ENCODE measurements at regions not wholly inside any gene's neighbourhood (a gene's known extent, or its start where the extent isn't known, plus 50 kb on each side); places are given as distances from the start of the nearest gene placed in this dataset.
"Not testable (repeated sequence)": the region's sequence is repeated elsewhere in the genome, so short reads cannot be mapped to it uniquely, and the experiment has no call there.

GRCh38 chr2:153657651-153658050 is 179.1 kb upstream of the RPRM start:
- no peak for DNase-seq (ENCODE audit: extremely low spot score)
- Histone ChIP-seq H3K27ac (ENCODE audit: low read depth) (no peak overlapping the region), H3K4me3 (ENCODE audit: low read depth, low read length) (no peak overlapping the region), H3K4me1 (ENCODE audit: insufficient read depth) (no peaks in the 10 kb centered on the region), H3K36me3 (ENCODE audit: insufficient read depth) (no peaks in the 10 kb centered on the region)
- 89% methylated on average over 1 of the region's 1 CpG for WGBS

GRCh38 chr2:153661801-153662200 is 183.2 kb upstream of the RPRM start:
- no peak for DNase-seq (ENCODE audit: extremely low spot score)
- H3K4me1 ChIP-seq (ENCODE audit: insufficient read depth): no peaks in the 10 kb centered on the region
- H3K4me3 ChIP-seq (ENCODE audit: low read depth, low read length): no peak overlapping the region
- no peaks in the 10 kb centered on the region for H3K36me3 ChIP-seq (ENCODE audit: insufficient read depth)
- 84% methylated on average over 3 of the region's 3 CpGs for WGBS
- H3K27ac ChIP-seq (ENCODE audit: low read depth): no peak overlapping the region

GRCh38 chr2:153663371-153663770 is 184.8 kb upstream of the RPRM start:
- H3K4me1 ChIP-seq (ENCODE audit: insufficient read depth): no peaks in the 10 kb centered on the region
- H3K27ac ChIP-seq (ENCODE audit: low read depth): no peak overlapping the region
- 54% methylated on average over 2 of the region's 2 CpGs for WGBS
- H3K36me3 ChIP-seq (ENCODE audit: insufficient read depth): no peaks in the 10 kb centered on the region
- no peak overlapping the region for H3K4me3 ChIP-seq (ENCODE audit: low read depth, low read length)
- no peak for DNase-seq (ENCODE audit: extremely low spot score)

GRCh38 chr2:153664009-153664408 is 185.4 kb upstream of the RPRM start:
- not testable (repeated sequence) for H3K36me3 ChIP-seq (ENCODE audit: insufficient read depth); H3K27ac ChIP-seq (ENCODE audit: low read depth); H3K4me1 ChIP-seq (ENCODE audit: insufficient read depth); H3K4me3 ChIP-seq (ENCODE audit: low read depth, low read length); DNase-seq (ENCODE audit: extremely low spot score)
- WGBS: 76% methylated on average over 5 of the region's 5 CpGs

GRCh38 chr2:153667475-153667874 is 188.9 kb upstream of the RPRM start:
- Histone ChIP-seq H3K4me1 (ENCODE audit: insufficient read depth) (no peaks in the 10 kb centered on the region), H3K4me3 (ENCODE audit: low read depth, low read length) (no peak overlapping the region), H3K27ac (ENCODE audit: low read depth) (no peak overlapping the region), H3K36me3 (ENCODE audit: insufficient read depth) (no peaks in the 10 kb centered on the region)
- 90% methylated on average over 2 of the region's 2 CpGs for WGBS
- DNase-seq (ENCODE audit: extremely low spot score): no peak

- WGBS: 66% methylated on average over 2 of the region's 2 CpGs
- Histone ChIP-seq H3K36me3 (ENCODE audit: insufficient read depth) (no peaks in the 10 kb centered on the region), H3K4me3 (ENCODE audit: low read depth, low read length) (no peak overlapping the region), H3K27ac (ENCODE audit: low read depth) (no peak overlapping the region), H3K4me1 (ENCODE audit: insufficient read depth) (no peaks in the 10 kb centered on the region)
- no peak for DNase-seq (ENCODE audit: extremely low spot score)
These were observed 190.4 kb upstream of the RPRM start for GRCh38 chr2:153668923-153669322.

- WGBS: 86% methylated on average over 6 of the region's 6 CpGs
These were observed 161.6 kb upstream of the GALNT13 start for GRCh38 chr2:153710128-153710527.

GRCh38 chr2:153715218-153715850 is 156.4 kb upstream of the GALNT13 start:
- Histone ChIP-seq H3K27ac (ENCODE audit: low read depth) (no peak overlapping the region), H3K4me1 (ENCODE audit: insufficient read depth) (no peaks in the 10 kb centered on the region), H3K36me3 (ENCODE audit: insufficient read depth) (no peaks in the 10 kb centered on the region), H3K4me3 (ENCODE audit: low read depth, low read length) (no peak overlapping the region)
- 38% methylated on average over 2 of the region's 2 CpGs for WGBS
- DNase-seq (ENCODE audit: extremely low spot score): no peak

More at GRCh38 chr2:153710128-153710527, 161.6 kb upstream of the GALNT13 start:
- Histone ChIP-seq H3K36me3 (ENCODE audit: insufficient read depth) (no peaks in the 10 kb centered on the region), H3K4me3 (ENCODE audit: low read depth, low read length) (no peak overlapping the region), H3K4me1 (ENCODE audit: insufficient read depth) (no peaks in the 10 kb centered on the region), H3K27ac (ENCODE audit: low read depth) (no peak overlapping the region)
- DNase-seq (ENCODE audit: extremely low spot score): no peak

- no peak for DNase-seq (ENCODE audit: extremely low spot score)
- H3K4me3 ChIP-seq (ENCODE audit: low read depth, low read length): no peak overlapping the region
- no peaks in the 10 kb centered on the region for H3K4me1 ChIP-seq (ENCODE audit: insufficient read depth)
- H3K36me3 ChIP-seq (ENCODE audit: insufficient read depth): no peaks in the 10 kb centered on the region
- no peak overlapping the region for H3K27ac ChIP-seq (ENCODE audit: low read depth)
- 72% methylated on average over 2 of the region's 2 CpGs for WGBS
These were observed 154.7 kb upstream of the GALNT13 start for GRCh38 chr2:153717060-153717459.

- Histone ChIP-seq H3K4me1 (ENCODE audit: insufficient read depth) (no peaks in the 10 kb centered on the region), H3K36me3 (ENCODE audit: insufficient read depth) (no peaks in the 10 kb centered on the region), H3K27ac (ENCODE audit: low read depth) (no peak overlapping the region), H3K4me3 (ENCODE audit: low read depth, low read length) (no peak overlapping the region)
- no peak for DNase-seq (ENCODE audit: extremely low spot score)
These were observed 132.3 kb upstream of the GALNT13 start for GRCh38 chr2:153739394-153739793.

GRCh38 chr2:153761936-153762335 is 109.8 kb upstream of the GALNT13 start:
- DNase-seq (ENCODE audit: extremely low spot score): no peak
- Histone ChIP-seq H3K36me3 (ENCODE audit: insufficient read depth) (no peaks in the 10 kb centered on the region), H3K27ac (ENCODE audit: low read depth) (no peak overlapping the region), H3K4me1 (ENCODE audit: insufficient read depth) (no peaks in the 10 kb centered on the region), H3K4me3 (ENCODE audit: low read depth, low read length) (no peak overlapping the region)
- WGBS: 59% methylated on average over 1 of the region's 1 CpG

- no peaks in the 10 kb centered on the region for H3K36me3 ChIP-seq (ENCODE audit: insufficient read depth)
- no peaks in the 10 kb centered on the region for H3K4me1 ChIP-seq (ENCODE audit: insufficient read depth)
- DNase-seq (ENCODE audit: extremely low spot score): no peak
- no peak overlapping the region for H3K4me3 ChIP-seq (ENCODE audit: low read depth, low read length)
- H3K27ac ChIP-seq (ENCODE audit: low read depth): no peak overlapping the region
These were observed 105.3 kb upstream of the GALNT13 start for GRCh38 chr2:153766415-153766814.

- H3K36me3 ChIP-seq (ENCODE audit: insufficient read depth): no peaks in the 10 kb centered on the region
- H3K4me3 ChIP-seq (ENCODE audit: low read depth, low read length): no peak overlapping the region
- no peak overlapping the region for H3K27ac ChIP-seq (ENCODE audit: low read depth)
- DNase-seq (ENCODE audit: extremely low spot score): no peak
- no peaks in the 10 kb centered on the region for H3K4me1 ChIP-seq (ENCODE audit: insufficient read depth)
- 52% methylated on average over 4 of the region's 4 CpGs for WGBS
These were observed 101.2 kb upstream of the GALNT13 start for GRCh38 chr2:153770359-153770991.

- WGBS: 46% methylated on average over 2 of the region's 2 CpGs
- H3K4me3 ChIP-seq (ENCODE audit: low read depth, low read length): no peak overlapping the region
- no peak for DNase-seq (ENCODE audit: extremely low spot score)
- H3K4me1 ChIP-seq (ENCODE audit: insufficient read depth): no peaks in the 10 kb centered on the region
- no peak overlapping the region for H3K27ac ChIP-seq (ENCODE audit: low read depth)
- no peaks in the 10 kb centered on the region for H3K36me3 ChIP-seq (ENCODE audit: insufficient read depth)
These were observed 91.5 kb upstream of the GALNT13 start for GRCh38 chr2:153780241-153780640.

Measured in urinary bladder (tissue), 3 donors.